ENCODE measurements at regions not wholly inside any gene's neighbourhood (a gene's known extent, or its start where the extent isn't known, plus 50 kb on each side); places are given as distances from the start of the nearest gene placed in this dataset.

DNA sequence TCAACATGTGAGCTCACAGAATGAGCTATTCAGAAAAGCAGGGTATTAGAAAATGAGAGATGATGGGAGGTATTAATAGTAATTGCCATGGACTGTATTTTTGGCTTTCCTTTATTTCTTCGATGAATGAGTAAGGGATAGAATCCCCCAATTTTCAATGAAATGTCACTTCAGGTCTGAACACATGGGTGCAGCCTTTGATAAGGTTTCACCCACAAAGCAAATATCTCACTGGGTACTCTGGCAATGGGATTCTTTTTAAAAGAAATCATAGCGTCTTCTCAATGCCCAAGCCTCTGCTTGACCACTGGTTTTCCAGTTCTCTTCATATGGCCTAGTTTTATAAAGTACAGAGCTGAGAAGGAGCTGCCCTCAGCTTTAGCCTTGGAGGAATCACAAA, 610.5 kb upstream of the FANCL start:
- no peaks in the 10 kb centered on the region for H3K36me3 Mint-ChIP-seq (ENCODE audit: insufficient read depth)
- peaks cover 0 to 7% of the 10 kb centered on the region in 2 donors for H3K9me3 Mint-ChIP-seq
- H3K27ac Mint-ChIP-seq, result no peak overlapping the region
- no peak for DNase-seq
- no peak for ATAC-seq (replicated peaks)
- no peaks in the 10 kb centered on the region for H3K4me1 Mint-ChIP-seq (ENCODE audit: low read depth in 2 of 2)
- no peak overlapping the region for H3K4me3 Mint-ChIP-seq
- no peaks in the 10 kb centered on the region for H3K27me3 Mint-ChIP-seq

DNA sequence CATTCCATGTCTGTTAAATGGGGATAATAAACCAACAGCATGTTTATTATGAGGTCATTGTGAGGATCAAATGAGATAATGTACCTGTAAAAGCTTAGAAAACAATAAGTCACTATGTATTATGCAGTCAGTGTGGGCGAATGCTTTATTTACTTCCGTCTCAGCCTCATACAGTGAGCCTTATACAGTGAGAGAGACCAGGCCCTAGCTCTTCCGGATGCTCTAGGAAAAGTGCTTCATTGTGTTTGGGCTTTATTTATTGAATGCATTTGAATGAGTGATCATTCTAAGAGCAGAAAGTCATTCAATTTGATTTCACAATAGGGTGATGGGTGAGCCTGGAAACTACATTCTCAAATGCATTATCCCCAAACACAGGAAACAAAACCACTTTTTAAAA, 603.9 kb upstream of the FANCL start:
- Mint-ChIP-seq H3K27me3 (no peaks in the 10 kb centered on the region), H3K4me3 (no peak overlapping the region), H3K27ac (no peak overlapping the region), H3K9me3 (peaks cover 0 to 11% of the 10 kb centered on the region in 2 donors), H3K4me1 (ENCODE audit: low read depth in 2 of 2) (no peaks in the 10 kb centered on the region), H3K36me3 (ENCODE audit: insufficient read depth) (no peaks in the 10 kb centered on the region)
- no peak for ATAC-seq (replicated peaks)
- no peak for DNase-seq

GRCh38 chr2:58842501-58843155, 601.5 kb upstream of the FANCL start:
- Mint-ChIP-seq H3K4me3 (no peak overlapping the region), H3K9me3 (peaks cover 2 to 11% of the 10 kb centered on the region in 2 donors), H3K27ac (no peak overlapping the region), H3K4me1 (ENCODE audit: low read depth in 2 of 2) (no peaks in the 10 kb centered on the region), H3K36me3 (ENCODE audit: insufficient read depth) (no peaks in the 10 kb centered on the region), H3K27me3 (no peaks in the 10 kb centered on the region)
- no peak for DNase-seq
- no peak for ATAC-seq (replicated peaks)

DNA sequence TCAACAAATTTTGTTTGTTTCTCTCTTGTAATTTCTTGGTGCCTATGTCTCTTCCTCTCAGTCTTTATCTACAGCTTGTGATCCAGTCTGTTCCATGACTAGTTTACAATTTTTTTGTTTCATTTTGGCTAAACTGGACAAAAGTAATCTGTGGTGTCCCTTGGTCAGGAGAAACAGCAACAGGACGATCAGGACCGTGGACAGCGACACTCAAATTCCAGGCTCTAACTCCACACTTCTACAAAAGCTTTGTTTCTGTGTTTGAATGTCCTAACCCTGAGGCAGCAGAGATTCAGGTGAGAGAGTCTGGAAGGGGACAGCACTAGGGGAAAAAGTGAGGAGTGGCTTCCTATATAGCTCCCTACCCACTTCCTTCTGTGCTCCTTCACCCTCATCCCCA, 593.3 kb upstream of the FANCL start:
- DNase-seq (no peak), ATAC-seq (replicated peaks) (no peak)
- H3K4me1 Mint-ChIP-seq (ENCODE audit: low read depth in 2 of 2), result no peaks in the 10 kb centered on the region
- no peak overlapping the region for H3K27ac Mint-ChIP-seq
- no peak overlapping the region for H3K4me3 Mint-ChIP-seq
- H3K36me3 Mint-ChIP-seq (ENCODE audit: insufficient read depth), result no peaks in the 10 kb centered on the region
- no peaks in the 10 kb centered on the region for H3K27me3 Mint-ChIP-seq
- H3K9me3 Mint-ChIP-seq, result peaks cover 8 to 30% of the 10 kb centered on the region in 2 donors

DNA sequence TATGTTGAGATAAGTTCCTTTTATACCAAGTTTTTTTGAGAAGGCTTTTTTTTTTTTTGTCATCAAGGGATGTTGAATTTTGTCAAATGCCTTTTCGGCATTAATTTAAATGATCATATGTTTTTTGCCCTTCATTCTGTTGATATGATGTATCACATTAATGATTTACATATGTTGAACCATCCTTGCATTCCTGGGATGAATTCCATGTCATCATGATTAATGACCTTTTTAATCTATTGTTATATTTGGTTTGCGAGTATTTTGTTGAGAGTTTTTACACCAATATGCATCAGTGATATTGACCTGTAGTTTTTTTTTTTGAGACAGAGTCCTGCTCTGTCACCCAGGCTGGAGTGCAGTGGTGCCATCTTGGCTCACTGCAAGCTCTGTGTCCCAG, 585.7 kb upstream of the FANCL start:
- Mint-ChIP-seq H3K4me1 (ENCODE audit: low read depth in 2 of 2) (no peaks in the 10 kb centered on the region), H3K27me3 (no peaks in the 10 kb centered on the region), H3K4me3 (no peak overlapping the region), H3K27ac (no peak overlapping the region), H3K9me3 (peaks cover 8 to 24% of the 10 kb centered on the region in 2 donors), H3K36me3 (ENCODE audit: insufficient read depth) (no peaks in the 10 kb centered on the region)
- no peak for DNase-seq
- no peak for ATAC-seq (replicated peaks)

GRCh38 chr2:58812771-58813344, 571.7 kb upstream of the FANCL start:
- Mint-ChIP-seq H3K36me3 (ENCODE audit: insufficient read depth) (no peaks in the 10 kb centered on the region), H3K4me1 (ENCODE audit: low read depth in 2 of 2) (no peaks in the 10 kb centered on the region), H3K27me3 (no peaks in the 10 kb centered on the region), H3K4me3 (no peak overlapping the region), H3K9me3 (no peaks in the 10 kb centered on the region), H3K27ac (no peak overlapping the region)
- DNase-seq (no peak), ATAC-seq (replicated peaks) (no peak)

- no peak overlapping the region for H3K27ac Mint-ChIP-seq
- ATAC-seq (replicated peaks) (no peak), DNase-seq (no peak)
- H3K27me3 Mint-ChIP-seq, result no peaks in the 10 kb centered on the region
- no peak overlapping the region for H3K4me3 Mint-ChIP-seq
- no peaks in the 10 kb centered on the region for H3K36me3 Mint-ChIP-seq (ENCODE audit: insufficient read depth)
- H3K4me1 Mint-ChIP-seq (ENCODE audit: low read depth in 2 of 2), result no peaks in the 10 kb centered on the region
- peaks cover 0 to 4% of the 10 kb centered on the region in 2 donors for H3K9me3 Mint-ChIP-seq
Measured at GRCh38 chr2:58805126-58805525, 564.0 kb upstream of the FANCL start.

DNA sequence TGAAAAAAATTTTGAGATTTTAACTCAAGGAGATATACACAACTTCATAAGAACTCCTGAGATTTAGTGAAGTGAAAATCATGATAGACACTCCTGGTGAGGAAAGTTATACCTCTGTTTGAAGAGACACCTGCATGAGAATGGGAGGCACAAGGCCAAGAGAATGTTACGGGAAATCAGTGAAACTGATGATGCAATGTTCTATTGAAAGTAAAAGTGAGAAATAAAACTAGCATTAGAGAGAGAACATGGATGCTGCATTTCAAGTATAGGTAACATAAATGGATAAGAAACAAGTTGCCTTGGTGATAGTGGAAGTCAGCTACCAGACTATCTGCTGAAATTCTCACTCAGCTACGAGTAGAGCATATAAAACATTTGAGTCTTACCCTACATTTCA, 562.1 kb upstream of the FANCL start:
- ATAC-seq (replicated peaks), result no peak
- Mint-ChIP-seq H3K27ac (no peak overlapping the region), H3K4me1 (ENCODE audit: low read depth in 2 of 2) (no peaks in the 10 kb centered on the region)

DNA sequence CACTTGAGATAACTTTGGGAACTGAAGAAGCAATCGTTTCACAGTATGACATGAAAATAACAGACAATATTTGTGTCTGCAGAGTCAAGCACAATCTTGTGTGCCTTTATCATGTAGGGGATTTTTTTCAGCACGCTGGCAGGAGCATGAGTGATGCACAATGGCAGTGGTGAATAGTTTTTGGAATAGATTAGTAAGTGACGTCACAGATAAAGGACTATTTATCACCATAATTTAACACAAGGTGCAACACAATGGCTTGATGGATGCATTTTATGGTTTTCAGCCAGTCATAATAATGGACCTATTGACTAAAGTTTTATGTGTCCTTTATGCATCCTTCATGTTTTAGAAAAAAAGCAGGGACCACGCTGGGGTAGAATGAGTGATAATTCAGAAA, 559.8 kb upstream of the FANCL start:
- H3K27ac Mint-ChIP-seq, result no peak overlapping the region

More for the DNA sequence above, 562.1 kb upstream of the FANCL start:
- H3K4me3 Mint-ChIP-seq, result no peak overlapping the region
- H3K27me3 Mint-ChIP-seq, result no peaks in the 10 kb centered on the region
- no peaks in the 10 kb centered on the region for H3K36me3 Mint-ChIP-seq (ENCODE audit: insufficient read depth)
- H3K9me3 Mint-ChIP-seq, result peaks cover 0 to 4% of the 10 kb centered on the region in 2 donors
- DNase-seq, result no peak

DNA sequence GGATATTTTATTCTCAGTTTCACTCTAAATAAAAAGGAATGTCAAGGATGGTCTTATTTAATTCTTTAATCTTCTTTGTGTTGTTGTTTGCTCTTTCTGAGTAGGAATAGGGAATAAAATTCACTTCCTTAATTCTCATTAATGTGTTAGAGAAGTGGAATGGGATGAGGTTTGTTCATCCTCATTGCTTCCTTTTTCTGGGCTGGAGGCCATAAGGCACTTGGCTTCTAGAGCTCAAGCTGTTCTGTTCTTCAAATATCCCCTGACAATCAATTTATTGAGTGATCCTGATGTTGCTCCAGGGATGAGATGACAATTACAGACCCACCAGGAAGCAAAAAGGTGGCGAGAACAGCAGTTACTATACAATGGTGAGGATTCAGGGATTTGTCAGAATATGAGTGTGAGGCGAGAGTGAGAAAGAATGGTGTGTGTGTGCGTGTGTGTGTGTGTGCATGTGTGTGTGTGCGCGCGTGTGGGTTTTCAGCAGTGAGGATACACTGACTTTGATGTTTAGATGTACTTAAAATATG, 557.6 kb upstream of the FANCL start:
- H3K4me1 Mint-ChIP-seq (ENCODE audit: low read depth in 2 of 2), result no peaks in the 10 kb centered on the region
- no peak overlapping the region for H3K4me3 Mint-ChIP-seq
- no peaks in the 10 kb centered on the region for H3K27me3 Mint-ChIP-seq
- no peak for DNase-seq
- no peaks in the 10 kb centered on the region for H3K36me3 Mint-ChIP-seq (ENCODE audit: insufficient read depth)
- H3K9me3 Mint-ChIP-seq, result peaks cover 0 to under 1% of the 10 kb centered on the region in 2 donors
- H3K27ac Mint-ChIP-seq, result no peak overlapping the region
- ATAC-seq (replicated peaks), result no peak

More for the DNA sequence above, 559.8 kb upstream of the FANCL start:
- H3K4me1 Mint-ChIP-seq (ENCODE audit: low read depth in 2 of 2), result no peaks in the 10 kb centered on the region
- no peaks in the 10 kb centered on the region for H3K36me3 Mint-ChIP-seq (ENCODE audit: insufficient read depth)
- no peak overlapping the region for H3K4me3 Mint-ChIP-seq
- H3K9me3 Mint-ChIP-seq, result peaks cover 0 to 4% of the 10 kb centered on the region in 2 donors
- ATAC-seq (replicated peaks) (no peak), DNase-seq (no peak)
- no peaks in the 10 kb centered on the region for H3K27me3 Mint-ChIP-seq

DNA sequence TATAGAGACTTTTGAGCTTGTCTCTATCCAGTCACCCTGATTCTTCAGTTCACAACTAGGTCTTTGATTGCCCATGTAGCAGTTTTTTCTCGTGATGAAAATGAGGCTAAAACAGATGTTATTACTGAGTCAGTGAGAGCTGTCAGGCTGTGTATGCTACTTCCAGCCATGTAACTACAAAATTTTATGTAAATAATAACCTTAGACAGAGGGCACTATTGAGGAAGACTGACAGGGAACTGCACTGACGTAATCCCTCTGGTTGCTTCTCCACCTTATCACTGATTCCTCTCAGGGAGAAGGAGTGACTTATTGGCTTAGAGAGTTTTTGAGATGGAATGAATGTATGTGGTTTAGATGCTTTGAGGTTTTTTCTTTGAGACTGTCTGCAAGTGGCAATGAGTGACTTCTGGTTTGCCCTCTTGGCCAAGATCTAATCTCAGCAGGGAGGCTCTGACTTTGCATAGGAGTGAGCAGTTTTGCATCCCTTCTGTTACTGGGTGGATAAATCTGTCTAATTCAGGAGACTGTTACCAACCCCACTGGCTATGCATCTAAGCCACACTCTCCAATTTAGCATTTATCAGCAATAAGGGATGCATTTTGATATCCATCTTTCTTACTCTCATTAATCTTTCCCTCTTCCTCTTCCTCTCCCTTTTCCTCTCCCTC, 555.2 kb upstream of the FANCL start:
- H3K27me3 Mint-ChIP-seq, result no peaks in the 10 kb centered on the region
- ATAC-seq (replicated peaks), result no peak
- no peak overlapping the region for H3K4me3 Mint-ChIP-seq
- H3K36me3 Mint-ChIP-seq (ENCODE audit: insufficient read depth), result no peaks in the 10 kb centered on the region
- H3K27ac Mint-ChIP-seq, result no peak overlapping the region
- no peak for DNase-seq
- H3K4me1 Mint-ChIP-seq (ENCODE audit: low read depth in 2 of 2), result no peaks in the 10 kb centered on the region
- peaks cover 0 to 3% of the 10 kb centered on the region in 2 donors for H3K9me3 Mint-ChIP-seq

- ATAC-seq (replicated peaks) (no peak), DNase-seq (no peak)
- Mint-ChIP-seq H3K9me3 (peaks cover 0 to 3% of the 10 kb centered on the region in 2 donors), H3K27me3 (no peaks in the 10 kb centered on the region), H3K4me1 (ENCODE audit: low read depth in 2 of 2) (no peaks in the 10 kb centered on the region), H3K27ac (no peak overlapping the region), H3K4me3 (no peak overlapping the region), H3K36me3 (ENCODE audit: insufficient read depth) (no peaks in the 10 kb centered on the region)
Measured at GRCh38 chr2:58794916-58795315, 553.8 kb upstream of the FANCL start.

DNA sequence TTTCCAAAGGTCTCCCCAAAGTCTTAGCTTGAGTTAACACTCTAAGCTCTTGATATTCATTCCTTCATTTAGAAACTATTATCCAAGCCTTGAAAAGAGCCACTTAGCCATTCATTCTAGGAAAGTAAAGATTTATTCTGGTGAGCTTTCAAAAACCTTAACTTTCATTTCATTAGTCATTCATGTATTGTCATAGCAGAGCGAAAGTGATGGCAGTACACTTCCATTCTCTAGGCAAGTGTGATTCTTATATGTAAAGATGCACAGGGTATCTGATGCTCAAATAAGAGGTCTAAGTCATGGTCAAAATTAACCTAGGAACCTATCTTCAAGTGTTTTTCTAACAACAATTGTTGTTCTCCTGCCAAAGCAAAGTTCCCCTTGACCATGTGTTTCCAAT, 553.0 kb upstream of the FANCL start:
- H3K9me3 Mint-ChIP-seq, result peaks cover 0 to 3% of the 10 kb centered on the region in 2 donors
- H3K36me3 Mint-ChIP-seq (ENCODE audit: insufficient read depth), result no peaks in the 10 kb centered on the region
- no peak overlapping the region for H3K27ac Mint-ChIP-seq
- H3K4me3 Mint-ChIP-seq, result no peak overlapping the region
- DNase-seq (no peak), ATAC-seq (replicated peaks) (no peak)
- H3K4me1 Mint-ChIP-seq (ENCODE audit: low read depth in 2 of 2), result no peaks in the 10 kb centered on the region
- H3K27me3 Mint-ChIP-seq, result no peaks in the 10 kb centered on the region

DNA sequence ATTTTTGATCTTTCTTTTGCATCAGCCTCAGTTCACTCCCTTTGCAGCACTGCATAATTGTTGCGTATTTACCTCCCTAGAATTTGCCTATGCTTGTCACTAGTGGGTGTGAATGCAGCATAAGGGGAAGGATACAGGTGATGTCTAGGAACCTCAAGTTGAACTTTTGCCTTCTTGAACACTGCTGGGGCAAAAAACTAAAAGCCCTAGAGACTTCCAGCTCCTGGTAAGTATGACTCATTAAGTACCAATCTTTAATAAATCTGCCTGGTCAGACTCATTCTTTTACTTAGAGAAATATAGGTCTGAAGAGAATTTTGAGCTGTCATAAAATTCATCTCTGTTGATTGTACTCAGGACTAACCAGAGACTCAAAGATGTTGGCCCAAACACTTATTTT, 547.3 kb upstream of the FANCL start:
- DNase-seq (no peak), ATAC-seq (replicated peaks) (no peak)
- H3K27me3 Mint-ChIP-seq, result no peaks in the 10 kb centered on the region
- H3K4me1 Mint-ChIP-seq (ENCODE audit: low read depth in 2 of 2), result no peaks in the 10 kb centered on the region
- no peaks in the 10 kb centered on the region for H3K36me3 Mint-ChIP-seq (ENCODE audit: insufficient read depth)
- peaks cover 3 to 7% of the 10 kb centered on the region in 2 donors for H3K9me3 Mint-ChIP-seq
- H3K4me3 Mint-ChIP-seq, result no peak overlapping the region
- H3K27ac Mint-ChIP-seq, result no peak overlapping the region
